CD4-positive, alpha-beta T cell treated with Interleukin-15 for 1 hour (primary cell): ENCODE measurements at regions not wholly inside any gene's neighbourhood (a gene's known extent, or its start where the extent isn't known, plus 50 kb on each side); places are given as distances from the start of the nearest gene placed in this dataset.
A peak's percentile ranks its signal among the peaks of the same experiment; 100 is the strongest.
"Not testable (repeated sequence)": the region's sequence is repeated elsewhere in the genome, so short reads cannot be mapped to it uniquely, and the experiment has no call there.

Experiments used
- DNase-seq: peaks from one replicate; pipeline ENCODE4 v3.0.0-alpha.2; 2020

- DNase-seq: not testable (repeated sequence)
Observed at GRCh38 chr9:41016699-41017098, 111.8 kb downstream of the FOXD4L6 start.

- not testable (repeated sequence) for DNase-seq
Observed at GRCh38 chr9:40999952-41000700, 128.4 kb downstream of the FOXD4L6 start.

DNA sequence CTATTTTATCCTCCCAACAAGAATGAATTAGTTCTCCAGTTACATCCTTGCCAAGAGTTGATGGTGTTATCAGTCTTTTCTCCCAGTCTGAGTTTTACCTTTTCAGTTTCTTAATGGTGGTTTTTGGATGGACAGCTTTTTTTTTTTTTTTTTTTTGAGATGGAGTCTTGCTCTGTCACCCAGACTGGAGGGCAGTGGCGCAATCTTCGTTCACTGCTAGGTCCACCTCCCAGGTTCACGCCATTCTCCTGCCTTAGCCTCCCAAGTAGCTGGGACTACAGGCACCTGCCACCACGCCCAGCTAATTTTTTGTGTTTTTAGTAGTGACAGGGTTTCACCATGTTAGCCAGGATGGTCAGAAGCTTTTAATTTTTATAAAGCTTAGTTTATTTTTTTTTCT is 133.0 kb downstream of the FOXD4L6 start:
- not testable (repeated sequence) for DNase-seq

DNA sequence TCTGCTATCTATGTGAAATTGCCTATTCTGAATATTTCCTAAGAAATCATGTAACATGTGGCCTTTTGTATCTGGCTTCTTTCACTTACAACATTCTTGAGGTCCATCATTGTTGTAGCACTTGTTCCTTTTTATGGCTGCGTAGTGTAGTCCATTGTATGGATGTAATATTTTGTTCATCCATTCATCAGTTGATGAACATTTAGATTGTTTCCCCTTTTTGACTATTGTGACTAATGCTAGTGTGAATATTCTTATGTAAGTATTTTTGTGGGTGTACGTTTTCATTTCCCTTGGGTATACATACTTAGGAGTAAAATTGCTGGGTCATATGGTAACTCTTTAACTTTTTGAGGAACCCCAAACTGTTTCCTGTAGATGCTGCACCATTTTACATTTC is 134.6 kb downstream of the FOXD4L6 start:
- not testable (repeated sequence) for DNase-seq

- not testable (repeated sequence) for DNase-seq
Observed at GRCh38 chr9:40993375-40993774, 135.1 kb downstream of the FOXD4L6 start.

DNA sequence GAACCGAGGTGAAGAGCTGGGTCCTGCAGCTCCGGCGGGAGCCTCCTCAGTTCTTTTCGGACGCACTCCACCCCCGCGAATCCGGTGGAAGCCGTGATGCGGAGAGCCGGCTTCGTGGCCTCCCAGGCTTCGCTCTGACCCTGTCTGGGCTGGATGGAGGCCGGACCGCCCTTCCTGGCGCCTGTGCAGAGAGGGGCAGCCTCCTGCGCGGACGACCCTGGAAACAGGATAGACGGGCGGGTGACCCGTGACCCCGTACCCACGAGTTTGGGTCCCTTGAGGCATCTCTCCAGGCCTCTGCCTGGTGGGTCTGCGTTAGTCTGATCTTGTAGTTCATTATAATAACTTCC is 136.0 kb downstream of the FOXD4L6 start:
- not testable (repeated sequence) for DNase-seq

- peak; percentile 98 for DNase-seq
Observed at GRCh38 chr9:40991741-40992471, 136.6 kb downstream of the FOXD4L6 start.

- not testable (repeated sequence) for DNase-seq
Observed at GRCh38 chr9:40991100-40991740, 137.3 kb downstream of the FOXD4L6 start.

GRCh38 chr9:40986332-40986731 is 142.1 kb downstream of the FOXD4L6 start:
- not testable (repeated sequence) for DNase-seq

GRCh38 chr9:40975351-40975750 is 153.1 kb downstream of the FOXD4L6 start:
- not testable (repeated sequence) for DNase-seq

- not testable (repeated sequence) for DNase-seq
Observed at GRCh38 chr9:40974912-40975311, 153.6 kb downstream of the FOXD4L6 start.

DNA sequence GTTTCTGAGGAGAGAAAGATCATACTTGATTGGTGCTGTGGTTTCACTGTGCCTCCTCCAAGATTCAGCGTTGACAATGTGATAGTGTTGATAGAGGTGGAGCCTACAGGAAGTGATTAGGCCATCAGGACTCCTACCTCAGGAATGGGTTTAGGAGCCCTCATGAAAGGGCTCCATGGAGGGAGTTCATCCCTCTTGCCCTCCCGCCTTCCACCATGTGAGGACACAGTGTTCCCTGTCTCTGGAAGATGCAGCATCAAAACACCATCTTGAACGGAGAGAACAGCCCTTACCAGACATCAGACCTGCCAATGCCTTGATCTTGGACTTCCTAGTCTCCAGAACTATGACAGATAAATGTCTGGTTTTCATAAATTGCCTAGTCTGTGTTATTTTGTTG is 156.7 kb downstream of the FOXD4L6 start:
- DNase-seq: not testable (repeated sequence)

- not testable (repeated sequence) for DNase-seq
Observed at GRCh38 chr9:40970340-40970739, 158.1 kb downstream of the FOXD4L6 start.

GRCh38 chr9:40962461-40962860 is 166.0 kb downstream of the FOXD4L6 start:
- DNase-seq: not testable (repeated sequence)

- not testable (repeated sequence) for DNase-seq
Observed at GRCh38 chr9:40951876-40952494, 176.5 kb downstream of the FOXD4L6 start.

DNA sequence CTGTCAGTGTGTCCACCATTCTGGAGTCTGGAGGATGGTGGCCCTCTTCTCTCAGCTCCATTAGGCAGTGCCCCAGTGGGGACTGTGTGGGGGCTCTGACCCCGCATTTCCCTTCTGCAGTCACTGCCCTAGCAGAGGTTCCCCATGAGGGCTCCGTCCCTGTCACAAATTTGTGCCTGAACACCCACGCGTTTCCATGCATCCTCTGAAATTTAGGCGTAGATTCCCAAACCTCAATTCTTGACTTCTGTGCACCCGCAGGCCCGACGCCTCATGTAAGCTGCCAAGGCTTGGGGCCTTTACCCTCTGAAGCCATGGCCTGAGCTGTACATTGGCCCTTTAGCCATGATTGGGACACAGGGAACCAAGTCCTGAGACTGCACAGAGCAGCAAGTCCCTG is 182.3 kb downstream of the FOXD4L6 start:
- not testable (repeated sequence) for DNase-seq

DNA sequence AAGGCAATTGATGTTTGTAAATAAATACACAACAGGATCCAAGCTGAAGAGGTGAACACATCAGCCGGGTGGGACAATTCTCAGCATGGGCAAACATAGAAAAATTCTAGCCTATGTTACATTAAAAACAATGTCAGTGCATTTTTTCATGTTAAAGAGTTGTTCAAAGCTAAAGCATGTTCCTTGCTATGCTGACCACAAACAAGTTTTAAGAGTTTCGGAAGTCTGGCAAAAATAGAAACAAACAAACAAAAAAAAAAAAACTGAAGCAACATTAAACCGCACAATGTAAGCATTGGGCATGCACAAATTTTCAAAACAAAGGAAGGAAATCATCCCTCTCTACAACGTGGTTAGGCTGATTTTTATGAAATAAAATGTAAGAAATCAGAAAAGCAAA is 185.8 kb downstream of the FOXD4L6 start:
- DNase-seq: not testable (repeated sequence)

- not testable (repeated sequence) for DNase-seq
Observed at GRCh38 chr9:40939888-40940209, 188.6 kb downstream of the FOXD4L6 start.

- DNase-seq: not testable (repeated sequence)
Observed at GRCh38 chr9:40939201-40939887, 189.1 kb downstream of the FOXD4L6 start.

DNA sequence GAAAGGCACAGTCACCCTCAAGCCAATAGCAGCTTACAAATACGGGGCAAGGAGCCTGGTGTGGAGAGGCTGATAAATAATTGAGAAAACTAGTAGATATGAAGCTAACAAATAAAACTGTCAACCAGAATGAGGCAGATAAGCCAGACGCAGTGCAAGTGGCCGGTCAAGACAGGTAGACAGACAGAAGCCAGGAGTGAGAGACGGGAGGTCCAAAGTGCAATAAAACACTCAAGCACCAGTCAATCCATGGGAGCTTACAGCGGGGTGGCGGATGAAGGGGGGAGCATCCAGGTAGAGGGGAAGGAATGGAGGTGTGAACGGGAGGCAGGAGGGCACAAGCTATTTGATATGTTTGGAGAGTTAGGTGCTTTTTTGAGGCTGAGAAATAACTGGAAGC is 193.1 kb downstream of the FOXD4L6 start:
- no peak for DNase-seq

DNA sequence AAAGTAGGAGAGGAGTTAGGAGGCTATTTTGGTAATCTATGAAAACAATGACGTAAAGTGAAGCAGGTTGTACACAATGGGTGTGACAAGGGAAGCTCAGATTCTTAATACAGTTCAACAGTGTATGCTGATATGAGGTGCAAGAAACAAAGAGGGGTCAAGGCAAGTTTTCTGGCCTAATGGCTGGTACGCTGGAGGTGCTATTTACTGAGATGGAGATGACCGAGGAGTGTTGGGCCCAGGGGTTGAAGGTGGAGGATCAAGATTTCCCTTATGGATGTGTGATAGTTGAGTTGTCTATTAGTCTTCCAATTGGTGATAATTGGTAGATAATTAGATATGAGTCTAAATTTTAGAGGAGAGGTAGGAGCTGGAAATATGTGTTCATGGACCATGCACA is 194.0 kb downstream of the FOXD4L6 start:
- not testable (repeated sequence) for DNase-seq

DNA sequence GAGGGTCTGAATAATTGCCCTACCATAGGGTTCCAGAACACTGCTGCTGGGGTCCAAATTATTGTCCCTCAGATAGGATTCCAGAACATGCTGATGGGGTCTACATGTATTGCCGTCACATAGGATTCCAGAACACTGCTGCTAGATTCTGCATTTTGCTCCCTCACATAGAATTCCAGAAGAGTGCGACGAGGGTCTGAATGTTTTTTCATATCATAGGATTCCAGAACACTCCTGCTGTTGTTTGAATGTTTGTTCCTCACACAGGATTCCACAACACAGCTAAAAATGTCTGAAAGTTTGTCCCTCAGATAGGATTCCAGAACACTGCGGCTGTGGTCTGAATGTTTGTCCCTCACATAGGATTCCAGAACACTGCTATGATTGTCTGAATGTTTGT is 198.1 kb downstream of the FOXD4L6 start:
- not testable (repeated sequence) for DNase-seq

GRCh38 chr9:40929488-40929845 is 199.0 kb downstream of the FOXD4L6 start:
- not testable (repeated sequence) for DNase-seq
